ENCODE measurements at regions not wholly inside any gene's neighbourhood (a gene's known extent, or its start where the extent isn't known, plus 50 kb on each side); places are given as distances from the start of the nearest gene placed in this dataset.

GRCh38 chr14:25942090-25942489, 655.7 kb downstream of the NOVA1 start:
- Histone ChIP-seq H3F3A (replicated peaks; ENCODE audit: insufficient read depth) (no peaks in the 10 kb centered on the region), H3K9ac (no peak overlapping the region), H3K27ac (ENCODE audit: low read depth in 2 of 2, low read length in 1 of 2) (no peak overlapping the region), H3K4me1 (ENCODE audit: control insufficient read depth in 1 of 2, insufficient read depth in 2 of 2, low read depth in 1 of 2, low read length in 1 of 2) (no peaks in the 10 kb centered on the region), H4K20me1 (ENCODE audit: insufficient read depth) (no peaks in the 10 kb centered on the region), H3K9me2 (no peaks in the 10 kb centered on the region), H3K4me3 (ENCODE audit: low read depth in 2 of 2, low read length in 1 of 2) (no peak overlapping the region), H3K36me3 (replicated peaks in 1 of 2; ENCODE audit: control insufficient read depth in 1 of 2, insufficient read depth in 2 of 2, low read length in 1 of 2) (no peaks in the 10 kb centered on the region), H3K9me3 (no peaks in the 10 kb centered on the region), H3K27me3 (ENCODE audit: insufficient read depth) (peaks cover 16% of the 10 kb centered on the region), H3K4me2 (no peak overlapping the region), H2AFZ (ENCODE audit: low read depth) (no peak overlapping the region), H3K79me2 (ENCODE audit: insufficient read depth) (no peaks in the 10 kb centered on the region)
- no peak for TF ChIP-seq ZBTB33 (IDR thresholded peaks at IDR 0.05; ENCODE audit: borderline replicate concordance, low read depth)
- WGBS (ENCODE audit: low lambda C conversion rate), result 0% methylated on average over 3 of the region's 3 CpGs
- ChIA-PET POLR2A (no interaction called here), CTCF (no interaction called here)
- no peak for DNase-seq

GRCh38 chr14:25933731-25934130, 664.1 kb downstream of the NOVA1 start:
- no peaks in the 10 kb centered on the region for H3K9me2 ChIP-seq
- no peaks in the 10 kb centered on the region for H3K36me3 ChIP-seq (replicated peaks in 1 of 2; ENCODE audit: control insufficient read depth in 1 of 2, insufficient read depth in 2 of 2, low read length in 1 of 2)
- no peaks in the 10 kb centered on the region for H3K4me1 ChIP-seq (ENCODE audit: control insufficient read depth in 1 of 2, insufficient read depth in 2 of 2, low read depth in 1 of 2, low read length in 1 of 2)
- ChIA-PET CTCF (no interaction called here), POLR2A (no interaction called here)
- H2AFZ ChIP-seq (ENCODE audit: low read depth), result no peak overlapping the region
- no peaks in the 10 kb centered on the region for H3K79me2 ChIP-seq (ENCODE audit: insufficient read depth)
- no peaks in the 10 kb centered on the region for H3K9me3 ChIP-seq
- no peak overlapping the region for H3K4me2 ChIP-seq
- H3K9ac ChIP-seq, result no peak overlapping the region
- no peak overlapping the region for H3K27ac ChIP-seq (ENCODE audit: low read depth in 2 of 2, low read length in 1 of 2)
- no peaks in the 10 kb centered on the region; the same call in 1 of the 2 replicates for H3K27me3 ChIP-seq (ENCODE audit: insufficient read depth)
- DNase-seq, result no peak
- H3K4me3 ChIP-seq (ENCODE audit: low read depth in 2 of 2, low read length in 1 of 2), result no peak overlapping the region
- no peaks in the 10 kb centered on the region for H3F3A ChIP-seq (replicated peaks; ENCODE audit: insufficient read depth)
- WGBS (ENCODE audit: low lambda C conversion rate), result 3% methylated on average over 3 of the region's 3 CpGs
- H4K20me1 ChIP-seq (ENCODE audit: insufficient read depth), result no peaks in the 10 kb centered on the region
- TF ChIP-seq GATA2 (CRISPR knock-in tag; IDR thresholded peaks at IDR 0.05), result no peak
- no peak for TF ChIP-seq IRF3 (IDR thresholded peaks at IDR 0.05; ENCODE audit: low read depth, low read length)
- no peak for TF ChIP-seq MAX (IDR thresholded peaks at IDR 0.05; ENCODE audit: low read depth)
- TF ChIP-seq USF2 (IDR thresholded peaks at IDR 0.05; ENCODE audit: borderline replicate concordance, low read depth, low read length), result no peak
- TF ChIP-seq EZH2phosphoT487 (IDR thresholded peaks at IDR 0.05; ENCODE audit: borderline replicate concordance, low read depth), result no peak
- TF ChIP-seq MEF2A (IDR thresholded peaks at IDR 0.05; ENCODE audit: borderline replicate concordance, low read depth), result no peak
- TF ChIP-seq FOXJ3 (CRISPR knock-in tag; IDR thresholded peaks at IDR 0.05), result no peak
- no peak for TF ChIP-seq REST (IDR thresholded peaks at IDR 0.05; ENCODE audit: low read depth, low read length)
- TF ChIP-seq RXRA (IDR thresholded peaks at IDR 0.05; ENCODE audit: borderline replicate concordance, low read depth), result no peak
- TF ChIP-seq FOXM1 (IDR thresholded peaks at IDR 0.05; ENCODE audit: low read depth), result no peak
- TF ChIP-seq RAD21 (IDR thresholded peaks at IDR 0.05; ENCODE audit: low read length), result no peak
- no peak for TF ChIP-seq SIN3A (IDR thresholded peaks at IDR 0.05; ENCODE audit: borderline replicate concordance, low read depth, low read length)
- no peak for TF ChIP-seq USF1 (IDR thresholded peaks at IDR 0.05; ENCODE audit: borderline replicate concordance, low read depth)

Measured in SK-N-SH (cell line).